Right hindlimb (tissue), 1 donor: ENCODE measurements at regions not wholly inside any gene's neighbourhood (a gene's known extent, or its start where the extent isn't known, plus 50 kb on each side); places are given as distances from the start of the nearest gene placed in this dataset.
A peak's percentile ranks its signal among the peaks of the same experiment; 100 is the strongest.

Source experiments
- DNase-seq: peaks from one replicate; pipeline ENCODE4 v3.0.0-alpha.2; 2018

GRCh38 chr17:31702041-31702440 lies 157.0 kb downstream of the COPRS start:
- DNase-seq: no peak

GRCh38 chr17:31700973-31701372 lies 158.1 kb downstream of the COPRS start:
- DNase-seq: no peak

- DNase-seq: no peak
These were observed 159.2 kb downstream of the COPRS start for GRCh38 chr17:31699886-31700285.

GRCh38 chr17:31699281-31699680 lies 159.8 kb downstream of the COPRS start:
- no peak for DNase-seq

GRCh38 chr17:31698751-31699150 lies 160.3 kb downstream of the COPRS start:
- no peak for DNase-seq

- DNase-seq: no peak
These were observed 161.2 kb downstream of the COPRS start for GRCh38 chr17:31697838-31698237.

- DNase-seq: no peak
These were observed 162.2 kb downstream of the COPRS start for GRCh38 chr17:31696703-31697325.

GRCh38 chr17:31696184-31696602 lies 162.9 kb downstream of the COPRS start:
- peak; percentile 93 for DNase-seq

GRCh38 chr17:31695456-31696090 lies 163.5 kb downstream of the COPRS start:
- DNase-seq: no peak

GRCh38 chr17:31693433-31694220 lies 165.4 kb downstream of the COPRS start:
- DNase-seq: no peak

GRCh38 chr17:31692632-31693031 lies 166.4 kb downstream of the COPRS start:
- DNase-seq: no peak

DNA sequence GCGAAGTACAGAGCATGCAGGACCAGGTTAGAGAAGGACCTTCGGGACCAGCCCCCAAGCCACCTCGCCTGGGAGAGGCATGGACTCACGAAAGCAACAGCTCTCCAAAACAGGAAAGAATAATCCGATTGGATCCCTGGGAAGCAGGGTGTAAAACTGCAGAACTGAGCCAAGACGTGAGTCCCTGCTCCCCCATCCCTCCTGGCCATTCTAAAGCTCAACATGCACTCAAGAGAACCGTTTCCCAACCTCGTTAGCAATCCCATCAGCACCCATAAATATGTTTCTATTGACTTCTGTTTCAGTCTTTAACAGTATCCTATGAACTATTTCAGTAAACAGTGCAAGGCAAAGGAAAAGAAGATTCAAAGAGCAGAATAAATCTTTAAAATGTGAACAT lies 167.0 kb downstream of the COPRS start:
- no peak for DNase-seq

GRCh38 chr17:31691251-31691905 lies 167.7 kb downstream of the COPRS start:
- no peak for DNase-seq

DNA sequence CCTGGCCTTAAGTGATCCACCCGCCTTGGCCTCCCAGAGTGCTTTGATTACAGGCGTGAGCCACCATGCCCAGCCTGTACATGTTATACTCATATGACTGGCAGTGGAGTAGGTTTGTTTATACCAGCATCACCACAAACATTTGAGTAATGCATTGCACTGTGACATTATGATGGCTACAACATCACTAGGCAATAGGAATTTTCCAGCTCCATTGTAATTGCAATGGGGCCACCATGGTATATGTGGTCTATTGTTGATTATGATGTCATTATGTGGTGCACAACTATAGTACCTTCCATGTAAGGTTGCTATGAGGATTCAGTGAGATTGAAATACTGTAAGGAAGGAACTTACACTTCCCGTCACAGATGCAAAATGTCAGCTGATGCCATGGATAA lies 168.9 kb downstream of the COPRS start:
- no peak for DNase-seq

DNA sequence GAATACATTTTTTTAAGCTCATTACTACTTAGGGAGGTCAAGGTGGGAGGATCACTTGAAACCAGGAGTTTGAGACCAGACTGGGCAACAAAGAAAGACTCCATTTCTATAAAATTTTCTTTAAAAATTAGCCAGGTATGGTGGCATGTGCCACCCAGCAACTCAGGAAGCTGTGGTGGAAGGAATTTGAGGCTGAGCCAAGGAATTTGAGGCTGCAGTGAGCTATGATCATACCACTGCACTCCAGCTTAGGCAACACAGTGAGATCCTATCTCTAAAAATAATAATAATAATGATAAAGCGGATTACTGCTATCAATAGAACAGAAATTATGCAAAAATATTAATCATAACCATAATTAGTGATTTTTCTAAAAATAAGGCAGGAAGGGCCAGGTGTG lies 170.3 kb downstream of the COPRS start:
- no peak for DNase-seq

DNA sequence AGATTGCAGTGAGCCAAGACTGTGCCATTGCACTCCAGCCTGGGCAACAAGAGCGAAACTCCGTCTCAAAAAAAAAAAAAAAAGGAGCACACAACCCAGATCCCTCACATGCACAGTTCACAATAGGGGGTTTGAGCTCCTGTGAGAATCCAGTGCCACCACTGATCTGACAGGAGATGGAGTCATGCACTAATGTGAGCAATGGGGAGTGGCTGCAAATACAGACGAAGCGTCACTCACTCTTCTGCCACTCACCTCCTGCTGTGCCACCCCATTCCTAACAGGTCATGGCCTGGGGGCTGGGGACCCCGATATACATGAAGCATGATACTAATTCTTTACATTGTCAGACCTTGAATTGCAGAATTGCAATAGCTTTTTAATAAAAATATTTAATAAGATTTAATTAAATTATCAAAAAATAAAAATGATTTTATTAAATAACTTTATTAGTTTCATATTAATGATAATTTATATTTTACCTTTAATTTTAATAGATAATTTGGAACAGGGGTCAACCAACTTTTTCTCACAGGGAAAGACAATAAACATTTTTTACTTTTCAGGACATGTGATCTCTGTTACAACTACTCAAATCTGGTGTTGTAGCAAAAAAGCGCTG lies 171.4 kb downstream of the COPRS start:
- no peak for DNase-seq

- DNase-seq: no peak
These were observed 172.5 kb downstream of the COPRS start for GRCh38 chr17:31686495-31686894.

- no peak for DNase-seq
These were observed 174.1 kb downstream of the COPRS start for GRCh38 chr17:31684901-31685300.

DNA sequence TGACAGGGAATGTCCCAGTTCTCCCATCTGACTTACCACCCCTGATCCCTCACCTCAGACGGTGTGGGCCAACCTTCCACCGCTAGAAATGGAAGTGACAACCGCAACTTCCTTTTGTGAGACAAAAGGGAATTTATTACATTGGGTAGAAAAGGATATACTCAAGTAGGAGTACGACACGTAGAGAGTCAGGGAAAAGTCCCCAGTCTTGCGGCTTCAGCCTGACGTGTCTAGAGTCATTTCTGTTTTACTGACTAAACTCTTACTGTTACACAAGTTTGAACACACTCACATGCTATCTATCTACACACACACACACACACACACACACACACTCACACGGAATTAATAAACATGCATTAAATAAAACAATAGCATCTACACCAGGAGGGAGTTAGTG lies 178.9 kb downstream of the COPRS start:
- no peak for DNase-seq

DNA sequence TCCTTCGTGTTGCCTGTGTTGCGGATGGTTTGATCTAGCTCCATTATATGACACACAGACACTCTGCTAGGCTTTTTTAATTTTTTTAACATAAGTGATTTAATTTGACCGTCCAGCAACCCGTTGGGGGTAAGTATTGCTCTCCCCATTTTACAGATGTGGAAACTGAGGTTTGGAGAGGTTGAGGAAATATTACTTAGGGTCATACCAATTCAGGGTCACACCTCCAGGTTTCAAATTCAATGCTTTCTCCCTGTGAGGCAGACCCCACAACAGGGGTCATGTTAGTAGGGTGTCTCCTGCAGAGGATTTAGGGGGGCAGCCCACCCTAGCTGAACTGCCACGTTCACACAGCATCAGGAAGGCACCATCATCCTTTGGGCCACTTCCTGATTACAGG lies 179.4 kb downstream of the COPRS start:
- DNase-seq: no peak

GRCh38 chr17:31678431-31678830 lies 180.6 kb downstream of the COPRS start:
- peak; percentile 78 for DNase-seq

DNA sequence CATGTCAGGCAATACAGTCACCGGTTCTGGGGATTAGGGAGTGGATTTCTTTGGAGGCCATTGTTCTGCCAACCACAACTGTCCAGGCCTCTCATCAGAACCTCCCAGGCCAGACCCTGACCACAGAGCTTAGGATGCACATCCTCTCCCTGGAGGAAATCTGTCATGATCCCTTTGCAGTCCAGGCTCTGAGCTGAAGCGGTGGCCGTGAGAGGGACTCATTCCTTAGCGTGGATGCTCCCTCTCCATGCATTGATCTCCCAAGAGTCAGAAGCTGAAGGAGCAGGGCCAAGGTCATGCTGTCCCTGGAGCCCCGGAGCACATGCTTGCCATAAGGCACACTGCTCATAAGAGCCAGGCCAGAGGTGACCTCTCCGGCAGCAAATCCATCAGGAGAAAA lies 181.4 kb downstream of the COPRS start:
- no peak for DNase-seq

DNA sequence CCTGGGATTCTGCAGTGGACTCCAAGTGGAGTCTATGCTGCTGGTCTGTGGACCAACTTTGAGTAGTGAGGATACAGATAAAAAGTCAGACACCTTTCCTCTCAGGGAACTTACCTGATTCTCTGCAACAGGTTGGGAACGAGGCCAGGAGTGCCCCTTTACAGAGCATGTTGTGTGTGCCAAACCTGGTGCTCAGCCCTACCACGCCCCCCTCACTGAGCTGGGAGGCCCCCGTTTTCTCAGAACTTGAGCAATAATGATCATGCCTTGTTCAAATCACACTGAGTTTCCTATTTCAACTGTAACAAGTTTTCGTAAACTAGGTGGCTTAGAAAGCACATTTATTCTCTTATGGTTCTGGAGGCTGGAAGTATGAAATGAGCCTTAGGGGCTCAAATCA lies 182.0 kb downstream of the COPRS start:
- DNase-seq: no peak
